SKM-1 treated with dmso at 0.1 percent for 144 hours (cell line): ENCODE measurements at regions not wholly inside any gene's neighbourhood (a gene's known extent, or its start where the extent isn't known, plus 50 kb on each side); places are given as distances from the start of the nearest gene placed in this dataset.

Source experiments
- DNase-seq: peaks from one replicate; lab custom pipeline; 2025; ENCODE audit not compliant: unreplicated experiment; lab: John Stamatoyannopoulos, UW

DNA sequence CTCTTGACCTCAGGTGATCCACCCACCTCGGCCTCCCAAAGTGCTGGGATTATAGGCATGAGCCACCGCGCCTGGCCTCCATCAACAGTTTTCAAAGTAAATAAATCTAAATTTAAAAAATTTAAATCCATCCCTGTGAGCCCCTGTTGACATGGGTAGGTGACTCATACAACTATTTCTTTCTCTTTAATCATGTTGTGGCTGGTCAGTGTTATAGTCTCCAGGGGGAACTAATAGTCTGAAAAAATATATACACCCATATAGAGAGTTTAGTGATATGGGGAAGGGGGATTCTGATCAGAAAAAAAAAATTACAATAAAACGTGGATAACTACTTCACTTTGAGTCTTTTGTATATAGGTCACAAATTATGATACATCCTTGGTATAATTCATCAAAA, 159.2 kb downstream of the ZNF608 start:
- no peak for DNase-seq

DNA sequence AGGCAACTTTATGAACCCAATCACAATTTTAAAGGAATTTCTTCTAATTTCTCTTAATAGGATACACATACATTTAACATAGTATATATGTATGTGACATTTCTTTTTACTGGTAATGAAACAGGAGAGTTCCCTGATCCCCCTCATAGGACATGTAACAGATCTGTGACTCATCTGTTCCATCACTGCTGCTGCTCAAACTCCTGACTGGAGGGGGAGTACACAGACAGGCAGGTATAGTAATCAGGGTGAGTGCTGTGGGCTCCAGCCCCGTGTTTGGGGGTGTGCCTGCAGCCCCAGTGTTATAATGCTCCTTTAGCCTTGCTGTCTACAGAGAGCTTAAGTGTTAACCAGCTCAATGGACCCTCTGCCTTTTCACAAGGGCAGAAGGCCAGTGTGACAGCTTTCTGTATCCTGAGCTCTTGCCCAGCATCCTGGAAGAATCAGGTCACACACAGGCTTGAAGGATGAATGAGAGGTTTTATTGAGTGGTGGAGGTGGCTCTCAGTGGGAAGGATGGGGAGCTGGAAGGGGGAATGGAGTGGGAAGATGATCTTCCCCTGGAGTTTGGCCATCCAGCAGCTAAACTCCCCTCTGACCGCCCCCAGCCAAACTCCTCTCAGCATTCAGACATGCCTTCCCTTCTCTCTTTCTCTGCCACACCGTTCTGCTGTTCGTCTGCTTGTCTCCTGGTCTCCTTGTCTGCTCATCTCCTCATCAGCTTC, 161.3 kb downstream of the ZNF608 start:
- DNase-seq = no peak

DNA sequence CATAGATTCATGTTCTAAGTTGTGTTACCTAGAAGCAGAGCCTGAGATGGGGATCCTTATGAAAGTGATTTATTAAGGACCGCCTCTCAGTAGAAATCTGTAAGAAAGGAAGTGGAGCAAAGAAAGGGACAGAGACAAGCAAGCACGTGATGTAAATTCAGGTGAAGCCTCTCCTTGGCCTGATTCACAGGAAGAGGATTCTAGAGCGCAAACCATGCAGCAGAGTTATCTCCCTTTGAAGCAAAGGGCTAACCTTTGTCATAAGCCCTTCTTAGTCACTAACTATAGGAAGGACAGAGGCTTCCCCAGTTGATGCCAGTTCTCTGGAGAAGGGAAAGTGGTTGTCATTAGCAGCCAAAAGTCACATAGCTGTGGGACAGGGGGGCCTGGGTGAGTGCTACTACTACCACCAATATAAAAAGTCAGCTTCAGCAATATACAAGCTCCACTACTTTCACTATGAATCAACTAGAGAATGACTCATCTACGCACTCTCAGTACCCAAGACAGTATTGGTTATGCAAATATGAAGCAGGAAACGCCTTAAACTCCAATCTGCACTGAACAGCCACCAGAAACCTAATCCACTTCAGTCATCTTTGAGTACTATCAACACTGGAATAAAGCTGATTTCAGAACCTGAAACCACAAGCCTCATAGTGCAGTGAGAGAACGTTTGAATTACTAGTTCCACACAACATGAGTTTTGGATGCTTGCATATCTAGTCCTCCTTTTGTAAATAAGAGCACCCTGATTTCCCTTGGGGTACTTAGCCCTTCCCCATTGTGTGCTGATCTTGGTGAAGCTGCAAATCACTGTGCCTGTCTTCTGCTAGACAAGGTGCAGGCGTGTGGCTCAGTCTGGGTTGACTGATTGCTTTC, 162.7 kb downstream of the ZNF608 start:
- DNase-seq = no peak

DNA sequence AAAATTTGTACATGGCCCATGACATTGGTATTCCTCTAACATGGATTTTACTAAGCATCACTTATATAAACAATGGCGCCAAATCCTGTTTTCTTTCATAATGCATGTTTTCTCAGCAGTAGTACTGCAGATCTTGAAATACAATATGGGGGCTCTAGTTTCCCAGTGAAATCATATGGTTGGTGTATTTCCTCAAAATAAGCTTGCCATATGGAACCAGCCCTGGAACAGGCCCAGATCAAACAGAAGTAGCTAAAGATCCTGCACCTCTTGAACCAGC, 163.9 kb downstream of the ZNF608 start:
- no peak for DNase-seq

DNA sequence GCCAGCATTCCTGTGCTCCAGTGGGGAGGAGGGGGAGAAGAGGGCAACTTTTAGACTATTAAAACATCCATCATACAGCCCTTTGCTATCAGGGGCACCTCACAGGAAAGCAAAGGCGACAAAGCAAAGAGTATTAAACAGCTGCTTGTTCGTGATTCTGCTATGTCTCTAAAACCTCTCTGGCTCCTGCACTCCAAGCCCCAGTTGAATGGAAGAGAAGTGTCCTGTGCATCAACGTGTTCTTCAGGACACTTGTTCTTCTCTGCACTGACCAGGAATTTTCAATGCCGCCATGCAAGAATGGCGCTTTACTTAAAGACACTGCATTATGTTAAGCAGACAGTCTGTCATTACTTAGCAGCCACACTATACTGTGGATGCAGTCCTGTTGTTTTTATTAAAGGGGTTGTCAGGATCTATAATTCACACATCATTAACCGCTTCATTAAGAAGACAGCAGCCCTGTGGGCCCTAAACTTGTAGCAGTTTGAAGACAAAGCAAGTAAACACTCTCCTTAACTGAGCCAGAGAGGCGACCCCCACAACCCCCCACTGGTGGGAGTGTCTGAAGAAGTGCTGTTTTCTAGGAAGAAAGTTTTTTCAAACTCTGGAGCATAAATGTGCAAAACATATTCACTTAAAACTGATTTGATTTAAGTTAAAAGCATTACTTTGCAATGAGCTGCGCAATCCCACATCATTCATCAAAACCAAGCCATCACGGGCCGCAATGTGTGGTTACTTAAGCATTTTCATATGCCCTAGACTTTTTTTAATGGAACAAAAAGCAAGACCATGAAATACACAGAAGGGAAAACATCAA, 164.5 kb downstream of the ZNF608 start:
- no peak for DNase-seq

DNA sequence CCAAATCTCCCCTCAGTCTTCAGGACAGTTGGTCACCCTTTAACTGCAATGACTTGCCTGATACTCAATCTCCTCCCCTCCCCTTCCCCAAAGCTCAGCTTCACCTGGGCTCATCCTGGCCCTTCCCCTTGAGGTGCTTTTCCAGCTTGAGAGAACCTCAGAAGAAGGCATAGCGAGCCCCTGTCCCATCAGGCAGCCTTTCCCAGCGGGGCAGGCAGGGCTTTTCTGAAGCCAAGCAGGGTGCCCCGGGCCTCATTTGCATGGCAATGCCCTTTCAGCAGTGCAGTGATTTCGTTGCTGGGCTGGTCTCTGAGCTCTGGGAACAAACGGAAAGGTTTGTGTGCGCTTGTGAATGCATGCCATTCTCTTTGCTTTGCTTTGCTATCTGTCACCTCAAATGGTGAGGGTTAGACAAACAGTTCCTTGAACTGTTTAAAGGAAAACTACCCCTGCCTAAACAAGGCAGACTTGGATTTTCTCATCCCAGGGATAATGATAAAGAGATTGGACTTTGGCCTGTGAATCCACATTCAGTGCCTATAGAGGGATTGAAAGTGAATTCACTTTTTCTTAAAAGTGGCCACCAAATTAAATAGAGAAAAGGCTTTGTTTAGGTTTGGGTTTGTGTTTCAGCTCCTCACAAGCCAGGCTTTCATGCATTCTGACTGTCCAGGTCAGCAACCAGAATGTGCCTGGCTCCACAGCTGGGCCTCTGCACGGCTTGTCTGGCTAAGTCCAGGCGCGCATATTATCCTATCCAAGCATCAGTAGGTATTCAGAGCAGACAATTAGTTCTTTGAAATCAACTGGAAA, 165.3 kb downstream of the ZNF608 start:
- no peak for DNase-seq

DNA sequence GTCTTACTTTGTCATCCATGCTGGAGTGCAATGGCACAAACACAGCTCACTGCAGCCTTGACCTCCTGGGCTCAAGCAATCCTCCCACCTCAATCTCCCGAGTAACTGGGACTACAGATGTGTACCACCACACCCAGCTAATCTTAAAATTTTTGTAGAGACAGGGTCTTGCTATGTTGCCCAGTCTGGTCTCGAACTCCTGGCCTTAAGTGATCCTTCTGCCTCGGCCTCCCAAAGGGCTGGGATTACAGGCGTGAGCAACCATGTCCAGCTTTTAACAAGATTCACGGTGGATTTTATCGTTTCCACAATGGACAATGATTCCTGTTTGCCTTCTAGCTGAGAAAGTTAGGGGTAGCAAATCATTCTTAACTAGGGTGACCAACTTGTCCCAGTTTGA, 165.9 kb downstream of the ZNF608 start:
- no peak for DNase-seq

DNA sequence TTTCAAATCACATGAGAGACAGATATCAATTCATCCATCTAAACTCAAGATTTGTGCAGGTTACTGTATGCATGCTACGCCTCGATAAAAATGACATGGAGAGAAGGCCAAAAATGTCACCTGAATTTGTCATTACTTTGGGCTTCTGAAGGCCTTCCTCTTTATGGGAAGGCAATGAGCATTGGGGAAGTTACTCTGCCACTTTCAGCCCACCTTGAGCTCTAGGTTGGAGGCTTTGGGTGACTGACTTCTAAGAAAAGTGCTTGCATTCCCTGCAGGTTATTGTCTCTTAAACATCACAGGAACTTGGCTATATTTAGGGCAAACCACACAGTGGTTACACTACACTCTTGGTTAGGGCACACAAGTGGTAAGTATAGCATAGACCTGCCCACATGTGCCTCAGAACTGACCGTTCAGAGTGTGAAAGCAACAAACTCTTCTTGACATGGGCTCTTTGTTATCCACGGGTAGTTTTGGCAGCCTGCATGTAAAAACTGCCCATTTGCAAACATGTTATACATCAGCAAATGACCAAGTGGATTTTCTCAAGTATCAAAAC, 169.5 kb downstream of the ZNF608 start:
- no peak for DNase-seq

DNA sequence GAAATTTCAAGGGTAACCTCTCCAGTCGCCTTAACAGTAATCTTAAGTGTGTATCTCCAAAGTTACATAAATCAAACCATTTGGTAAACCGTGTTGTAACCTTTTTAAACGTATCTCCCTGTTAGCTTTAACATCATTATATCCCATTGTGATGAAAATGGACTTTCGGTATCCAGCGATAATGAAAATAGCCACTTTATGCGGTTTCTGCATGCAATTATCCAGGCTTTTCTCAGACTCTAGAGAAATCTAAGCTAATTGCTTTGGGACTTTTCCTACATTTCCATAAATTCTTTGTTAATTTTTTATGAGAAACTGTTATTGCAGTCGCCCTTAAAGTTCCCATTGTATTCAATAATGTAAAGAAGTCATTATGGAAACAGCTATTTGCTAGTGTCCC, 170.7 kb downstream of the ZNF608 start:
- no peak for DNase-seq

DNA sequence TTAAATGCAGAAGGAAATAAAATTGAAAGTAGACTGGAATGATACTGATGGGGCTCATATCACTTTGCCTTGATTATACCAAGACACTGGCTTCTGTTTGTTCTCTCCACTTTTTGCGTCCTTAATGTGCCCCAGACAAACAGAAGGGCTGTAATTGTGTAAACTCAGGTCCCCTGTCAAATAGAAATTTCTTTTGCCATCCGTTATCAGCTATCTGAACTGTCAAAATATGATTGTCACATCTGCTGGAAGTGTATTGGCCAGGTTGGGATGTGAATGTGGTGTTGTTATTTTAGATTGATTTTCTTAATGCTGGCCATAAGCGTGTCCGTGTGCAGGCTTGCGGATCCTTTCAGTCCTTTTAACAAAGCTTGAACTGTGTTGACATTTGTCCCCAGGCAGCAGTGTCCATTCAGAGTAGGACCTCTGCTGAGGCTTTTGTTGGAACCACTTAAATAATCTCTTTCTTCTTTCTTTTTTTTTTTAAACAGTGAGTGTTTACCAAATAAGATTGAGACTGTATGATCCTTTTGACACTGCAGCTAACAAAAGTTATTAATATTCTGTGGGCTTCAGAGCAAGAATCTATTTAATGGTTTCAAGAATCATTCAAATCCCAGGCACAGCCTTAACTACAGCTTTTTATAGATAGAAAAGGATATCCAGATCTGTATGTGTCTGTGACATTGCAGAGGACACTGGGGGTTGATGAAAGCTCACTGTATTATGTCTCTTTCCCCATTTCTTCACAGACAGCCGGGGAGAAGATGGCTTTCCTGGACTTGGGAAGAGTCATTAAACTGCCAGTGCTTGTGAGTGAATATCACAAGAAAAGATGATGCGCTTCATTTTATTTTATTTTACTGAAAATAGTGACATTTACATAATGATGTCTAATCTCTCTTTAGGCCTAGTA, 171.7 kb downstream of the ZNF608 start:
- no peak for DNase-seq

DNA sequence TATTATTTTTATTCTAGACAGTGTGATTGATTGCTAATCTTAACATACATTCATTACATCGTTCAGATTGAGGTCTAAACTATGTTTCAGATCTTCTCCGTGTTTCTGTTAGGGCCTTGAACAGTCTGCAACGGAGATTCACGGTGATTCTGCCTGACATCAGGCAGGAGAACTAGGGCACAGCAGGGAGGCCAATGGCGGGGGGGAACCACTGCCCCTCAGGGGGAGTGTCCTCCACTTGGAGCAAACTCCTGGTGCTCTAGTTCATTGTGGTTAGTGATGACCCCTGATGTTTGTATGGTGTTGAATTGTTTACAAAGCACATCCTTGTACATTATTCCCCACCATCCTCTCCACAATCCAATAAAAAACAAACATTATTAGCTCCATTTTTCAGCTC, 173.5 kb downstream of the ZNF608 start:
- no peak for DNase-seq

DNA sequence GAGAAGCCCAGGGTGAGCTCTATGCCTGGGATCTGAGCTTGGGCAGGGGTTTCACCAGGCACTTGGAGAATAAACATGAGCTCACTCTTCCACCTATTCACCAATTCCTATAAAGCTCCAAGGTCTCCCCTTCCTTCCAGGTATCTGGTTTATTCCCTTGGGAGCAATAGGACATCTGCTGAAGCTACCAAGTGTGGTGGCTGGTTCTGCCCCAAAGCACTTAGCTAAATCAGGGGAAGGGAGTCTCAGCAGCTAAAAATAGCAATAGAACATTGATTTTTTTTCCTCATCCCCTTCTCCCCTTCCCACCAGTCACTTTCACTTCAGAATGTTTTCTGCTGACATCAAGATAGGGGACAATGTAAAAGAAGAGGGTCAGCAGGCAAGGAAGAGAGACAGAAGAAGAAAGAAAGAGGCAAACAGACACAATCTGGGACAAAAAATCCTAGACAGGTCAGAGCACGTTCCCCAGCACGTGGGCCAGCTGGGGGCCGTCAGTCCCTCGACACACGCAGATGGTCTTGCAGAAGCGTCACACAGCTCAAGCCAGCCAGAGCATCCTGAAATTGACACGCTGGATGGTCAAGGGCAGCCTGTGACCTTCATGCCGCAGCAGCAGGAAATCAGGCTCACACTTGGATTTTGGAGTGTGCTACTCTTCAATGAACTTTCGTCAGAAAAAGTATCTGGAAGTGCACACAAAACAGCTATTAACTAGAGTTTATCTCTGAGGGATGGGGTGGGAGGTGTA, 176.0 kb downstream of the ZNF608 start:
- DNase-seq = no peak

DNA sequence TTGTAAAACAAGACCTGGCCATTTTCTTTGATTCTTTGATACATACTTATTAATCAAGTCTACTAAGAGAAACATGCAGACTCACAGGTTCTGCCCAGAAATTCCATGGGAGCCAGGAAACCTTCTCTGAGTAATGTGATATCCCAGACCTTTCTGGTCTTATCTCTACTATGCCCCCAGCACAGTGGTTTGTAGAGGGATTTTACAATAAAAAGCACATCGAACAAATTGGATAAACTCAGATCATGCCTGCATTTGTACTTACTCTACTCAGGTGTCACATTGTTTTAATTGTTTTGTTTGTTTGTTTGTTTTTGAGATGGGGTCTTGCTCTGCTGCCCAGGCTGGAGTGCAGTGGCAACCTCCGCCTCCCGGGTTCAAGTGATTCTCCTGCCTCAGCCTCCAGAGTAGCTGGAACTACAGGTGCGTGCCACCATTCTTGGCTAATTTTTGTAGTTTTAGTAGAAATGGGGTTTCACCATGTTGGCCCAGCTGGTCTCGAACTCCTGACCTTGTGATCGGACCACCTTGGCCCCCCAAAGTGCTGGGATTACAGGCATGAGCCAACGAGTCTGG, 179.5 kb downstream of the ZNF608 start:
- DNase-seq = no peak

DNA sequence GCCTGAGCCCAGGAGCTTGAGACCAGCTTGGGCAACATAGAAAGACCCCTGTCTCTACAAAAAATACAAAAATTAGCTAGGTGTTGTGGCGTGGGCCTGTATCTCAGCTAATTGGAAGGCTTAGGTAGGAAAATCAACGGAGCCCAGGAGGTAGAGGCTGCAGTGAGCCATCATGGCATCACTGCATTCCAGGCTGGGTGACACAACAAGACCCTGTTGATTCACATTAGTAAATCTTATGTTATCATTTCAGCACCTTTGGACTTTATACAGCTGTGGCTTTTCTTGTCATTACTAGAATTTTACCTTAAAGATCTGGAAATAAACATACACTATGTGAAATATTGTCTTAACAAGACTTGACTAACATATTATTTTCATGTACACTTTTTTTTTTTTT, 185.0 kb downstream of the ZNF608 start:
- DNase-seq = no peak

DNA sequence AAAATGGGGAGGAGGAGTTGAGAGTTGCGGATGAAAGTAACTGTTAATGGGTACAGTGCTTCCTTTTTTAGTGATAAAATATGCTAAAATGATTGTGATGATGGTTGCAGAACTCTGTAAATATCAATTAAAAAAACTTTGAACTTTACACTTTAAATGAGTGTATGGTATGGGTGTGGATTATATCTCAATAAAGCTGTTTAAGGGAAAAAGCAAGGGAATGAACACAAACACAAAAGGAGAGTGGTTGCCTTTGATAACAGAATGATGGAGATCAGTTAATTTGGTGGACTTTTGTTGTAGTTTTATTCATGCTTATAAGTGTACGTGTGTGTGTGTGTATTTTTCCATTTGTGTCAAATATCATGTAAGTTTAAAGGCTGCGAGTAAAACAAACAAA, 186.1 kb downstream of the ZNF608 start:
- DNase-seq = no peak

DNA sequence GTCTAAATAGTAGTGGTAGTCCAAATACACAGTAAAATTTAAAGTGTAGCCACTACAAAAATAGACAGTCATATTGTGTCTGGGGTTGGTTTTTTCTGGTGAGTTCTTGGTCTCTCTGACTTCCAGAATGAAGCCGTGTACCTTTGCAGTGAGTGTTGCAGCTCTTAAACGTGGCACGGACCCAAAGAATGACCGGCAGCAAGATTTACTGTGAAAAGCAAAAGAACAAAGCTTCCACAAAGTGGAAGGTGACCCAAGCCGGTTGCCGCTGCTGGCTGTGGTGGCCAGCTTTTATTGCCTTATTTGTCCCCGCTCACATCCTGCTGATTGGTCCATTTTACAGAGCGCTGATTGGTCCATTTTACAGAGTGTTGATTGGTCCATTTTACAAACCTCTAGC, 188.7 kb downstream of the ZNF608 start:
- no peak for DNase-seq

DNA sequence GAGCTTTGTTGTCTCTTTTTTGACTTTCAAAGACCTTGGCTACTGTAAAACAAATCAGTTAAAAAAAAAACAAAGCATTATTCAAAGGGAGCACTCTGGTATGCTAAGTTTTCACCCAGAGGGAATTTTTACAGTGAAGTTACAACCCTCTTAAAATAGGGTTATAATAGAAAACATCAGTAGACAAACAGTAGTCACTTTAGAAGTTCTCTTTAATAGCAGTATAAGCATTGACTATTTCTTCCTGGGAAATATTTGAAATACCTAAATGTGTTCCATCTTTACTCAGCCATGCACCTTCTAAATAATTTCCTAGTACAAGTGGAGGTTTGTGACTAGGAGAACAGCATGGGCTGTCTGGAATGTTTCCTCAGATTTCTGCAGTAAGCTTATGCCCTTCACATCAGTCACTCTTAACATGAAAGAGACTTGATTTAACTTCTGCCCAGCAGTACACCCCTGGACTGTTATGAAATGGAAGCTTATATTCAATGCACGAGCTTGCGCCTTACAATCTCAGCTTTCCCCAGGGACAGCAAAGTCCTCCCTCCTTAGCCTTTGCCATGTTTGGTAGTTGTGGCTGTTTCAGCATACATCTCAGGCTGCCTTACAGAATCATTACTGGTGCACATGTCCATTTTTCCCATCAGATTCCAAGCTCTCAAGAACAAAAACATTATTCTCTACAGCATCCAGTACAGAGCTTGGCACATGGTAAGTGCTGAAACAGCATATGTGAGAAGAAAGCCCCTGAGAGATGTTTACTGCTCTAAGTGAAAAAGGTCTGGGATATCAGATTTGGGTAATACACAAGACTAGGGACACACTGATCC, 191.5 kb downstream of the ZNF608 start:
- DNase-seq = no peak

DNA sequence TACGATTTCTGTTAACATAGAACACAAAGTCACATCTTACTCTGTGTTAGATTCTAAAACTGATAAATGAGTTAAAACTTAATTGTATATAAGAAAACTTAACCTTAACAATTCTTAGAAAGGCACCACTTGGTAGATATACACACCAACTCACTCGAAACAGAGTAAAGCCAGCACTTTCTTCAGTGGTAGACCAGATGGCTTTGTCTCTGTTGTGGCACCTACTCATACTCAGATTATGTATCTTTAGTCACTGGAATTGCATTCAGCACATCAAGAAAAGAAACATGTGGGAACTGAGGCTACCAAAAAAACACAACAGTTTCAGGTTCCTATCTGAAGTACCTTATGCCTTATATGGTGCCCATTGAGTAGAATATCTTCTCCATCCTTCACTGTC, 192.5 kb downstream of the ZNF608 start:
- no peak for DNase-seq
